Activated B cell treated with CpG ODN at 0.5 μM for 24 hours (primary cell): ENCODE measurements at regions not wholly inside any gene's neighbourhood (a gene's known extent, or its start where the extent isn't known, plus 50 kb on each side); places are given as distances from the start of the nearest gene placed in this dataset.

Experiments used
- ATAC-seq: fragments of 200-7000 bp; cut with Tn5 transposase; one replicate; pipeline ENCODE4 v1.10.0; 2021; ENCODE audit warnings: low read depth, mild to moderate bottlenecking, moderate library complexity
- CTCF ChIA-PET: fragments of 350-600 bp; sonication (Branson Sonifier 250); formaldehyde crosslinking; loops from one replicate; lab custom pipeline; 2021; ENCODE audit warnings: antibody characterized with exemption; lab: Charles Lee
- POLR2A ChIA-PET: fragments of 350-600 bp; sonication (Branson Sonifier 250); formaldehyde crosslinking; loops from one replicate; lab custom pipeline; 2021; ENCODE audit warnings: antibody characterized with exemption; lab: Charles Lee
- DNase-seq: peaks from one replicate; pipeline ENCODE4 v3.0.0; 2022
- H3K27ac Mint-ChIP-seq: one replicate; pipeline ENCODE4 v1.8.0; 2020; ENCODE audit warnings: mixed read lengths
- H3K27me3 Mint-ChIP-seq: one replicate; pipeline ENCODE4 v1.8.0; 2021; ENCODE audit warnings: mixed read lengths
- H3K36me3 Mint-ChIP-seq: one replicate; pipeline ENCODE4 v1.8.0; 2021; ENCODE audit warnings: low read depth, mixed read lengths
- H3K4me1 Mint-ChIP-seq: one replicate; pipeline ENCODE4 v1.8.0; 2021; ENCODE audit warnings: mixed read lengths
- H3K4me3 Mint-ChIP-seq: one replicate; pipeline ENCODE4 v1.8.0; 2020; ENCODE audit warnings: mild to moderate bottlenecking, mixed read lengths
- H3K9me3 Mint-ChIP-seq: one replicate; pipeline ENCODE4 v1.8.0; 2020; ENCODE audit warnings: mixed read lengths
- CTCF ChIP-seq: fragments of 200-600 bp; IDR thresholded peaks from one replicate; pipeline ENCODE4 v1.8.0; 2022; ENCODE audit warnings: antibody characterized with exemption, mild to moderate bottlenecking
- intact Hi-C: fragments of 100-400 bp; cut with micrococcal nuclease; formaldehyde crosslinking; loops from one replicate; pipeline ENCODE4 v1.15.1; 2024

- H3K27ac Mint-ChIP-seq = no peak overlapping the region
- ChIA-PET POLR2A (no interaction called here), CTCF (no interaction called here)
- no peak for ATAC-seq
- no peaks in the 10 kb centered on the region for H3K36me3 Mint-ChIP-seq
- no peaks in the 10 kb centered on the region for H3K27me3 Mint-ChIP-seq
- no peaks in the 10 kb centered on the region for H3K4me1 Mint-ChIP-seq
- intact Hi-C loops = no loop called here
- DNase-seq = no peak
- H3K9me3 Mint-ChIP-seq = no peaks in the 10 kb centered on the region
- H3K4me3 Mint-ChIP-seq = no peak overlapping the region
- no peak for TF ChIP-seq CTCF
Measured at GRCh38 chr11:16456366-16456765, 100.0 kb upstream of the SOX6 start.

GRCh38 chr11:16454289-16454863 lies 98.0 kb upstream of the SOX6 start:
- CTCF ChIA-PET = no interaction called here
- no peaks in the 10 kb centered on the region for H3K27me3 Mint-ChIP-seq
- POLR2A ChIA-PET = no interaction called here
- no peak overlapping the region for H3K4me3 Mint-ChIP-seq
- no peak for TF ChIP-seq CTCF
- H3K27ac Mint-ChIP-seq = no peak overlapping the region
- no peaks in the 10 kb centered on the region for H3K36me3 Mint-ChIP-seq
- peaks cover 2% of the 10 kb centered on the region for H3K9me3 Mint-ChIP-seq
- no peaks in the 10 kb centered on the region for H3K4me1 Mint-ChIP-seq
- intact Hi-C loops = no loop called here
- DNase-seq = no peak
- no peak for ATAC-seq

GRCh38 chr11:16448123-16448717 lies 91.9 kb upstream of the SOX6 start:
- Mint-ChIP-seq H3K9me3 (peaks cover 2% of the 10 kb centered on the region), H3K27ac (no peak overlapping the region), H3K4me3 (no peak overlapping the region), H3K27me3 (no peaks in the 10 kb centered on the region), H3K36me3 (no peaks in the 10 kb centered on the region), H3K4me1 (no peaks in the 10 kb centered on the region)
- no peak for TF ChIP-seq CTCF
- ChIA-PET POLR2A (no interaction called here), CTCF (no interaction called here)
- DNase-seq (no peak), ATAC-seq (no peak)
- intact Hi-C loops = no loop called here

GRCh38 chr11:16441461-16441860 lies 85.1 kb upstream of the SOX6 start:
- no peak for TF ChIP-seq CTCF
- Mint-ChIP-seq H3K4me1 (no peaks in the 10 kb centered on the region), H3K9me3 (no peaks in the 10 kb centered on the region), H3K36me3 (no peaks in the 10 kb centered on the region), H3K4me3 (no peak overlapping the region), H3K27ac (no peak overlapping the region), H3K27me3 (no peaks in the 10 kb centered on the region)
- ATAC-seq (no peak), DNase-seq (no peak)
- CTCF ChIA-PET = no interaction called here
- POLR2A ChIA-PET = no interaction called here
- intact Hi-C loops = loop anchor here (5.0 kb wide), 1 partner anchor 759 kb away; no protein-coding TSS in a partner anchor

- Mint-ChIP-seq H3K4me1 (no peaks in the 10 kb centered on the region), H3K4me3 (no peak overlapping the region), H3K27ac (no peak overlapping the region), H3K36me3 (no peaks in the 10 kb centered on the region), H3K9me3 (no peaks in the 10 kb centered on the region), H3K27me3 (no peaks in the 10 kb centered on the region)
- ChIA-PET POLR2A (no interaction called here), CTCF (no interaction called here)
- DNase-seq (no peak), ATAC-seq (no peak)
- TF ChIP-seq CTCF = no peak
- intact Hi-C loops = loop anchor here (5.0 kb wide), 1 partner anchor 758 kb away; no protein-coding TSS in a partner anchor
Measured at GRCh38 chr11:16440136-16440535, 83.8 kb upstream of the SOX6 start.
